HS-5 (cell line): ENCODE measurements at regions not wholly inside any gene's neighbourhood (a gene's known extent, or its start where the extent isn't known, plus 50 kb on each side); places are given as distances from the start of the nearest gene placed in this dataset.

ENCODE experiments used
- DNase-seq: peaks from one replicate; pipeline ENCODE4 v3.0.0-alpha.2; 2012; ENCODE audit warnings: low read depth

DNA sequence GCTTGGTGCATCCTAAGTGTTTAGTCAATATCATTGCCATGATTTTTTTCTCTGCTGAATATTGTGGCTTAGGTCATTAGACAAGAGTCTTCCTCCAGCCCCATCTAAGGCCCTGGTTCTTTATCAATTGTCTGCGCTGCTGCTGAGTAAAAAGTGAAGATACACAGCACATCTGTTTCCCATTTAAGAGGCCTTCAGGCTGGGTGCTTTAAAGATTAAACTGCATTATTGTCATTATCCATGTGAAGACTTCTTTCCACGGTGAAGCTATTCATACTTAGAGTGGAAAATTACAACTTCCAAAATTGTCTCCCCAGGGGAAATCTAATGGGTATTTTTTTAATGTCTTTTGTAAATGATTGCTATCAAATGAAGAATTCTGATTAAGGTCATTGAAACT, 719.8 kb upstream of the LRRC4C start:
- no peak for DNase-seq

- no peak for DNase-seq
Observed at GRCh38 chr11:42195289-42196013, 736.0 kb upstream of the LRRC4C start.

GRCh38 chr11:42200311-42200710, 740.9 kb upstream of the LRRC4C start:
- DNase-seq: no peak

- no peak for DNase-seq
Observed at GRCh38 chr11:42201603-42202148, 742.2 kb upstream of the LRRC4C start.

GRCh38 chr11:42205518-42205917, 746.1 kb upstream of the LRRC4C start:
- DNase-seq: no peak

DNA sequence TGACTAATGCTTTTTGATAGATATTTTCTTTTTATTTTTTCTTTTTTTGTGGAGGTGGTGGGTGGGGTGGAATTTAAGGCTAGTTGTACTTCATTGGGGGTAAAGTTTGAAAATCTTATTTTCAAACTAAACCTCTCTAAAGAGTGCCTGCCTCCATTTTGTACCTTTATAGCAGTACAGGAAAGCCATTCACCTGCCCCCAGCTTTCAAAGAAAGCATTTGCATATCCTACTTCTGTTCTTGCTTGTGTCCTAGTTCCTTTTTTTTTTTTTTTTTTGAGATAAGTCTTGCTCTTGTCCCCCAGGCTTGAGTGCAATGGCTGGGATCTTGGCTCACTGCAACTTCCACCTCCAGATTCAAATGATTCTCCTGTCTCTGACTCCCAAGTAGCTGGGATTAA, 766.2 kb upstream of the LRRC4C start:
- DNase-seq: no peak

DNA sequence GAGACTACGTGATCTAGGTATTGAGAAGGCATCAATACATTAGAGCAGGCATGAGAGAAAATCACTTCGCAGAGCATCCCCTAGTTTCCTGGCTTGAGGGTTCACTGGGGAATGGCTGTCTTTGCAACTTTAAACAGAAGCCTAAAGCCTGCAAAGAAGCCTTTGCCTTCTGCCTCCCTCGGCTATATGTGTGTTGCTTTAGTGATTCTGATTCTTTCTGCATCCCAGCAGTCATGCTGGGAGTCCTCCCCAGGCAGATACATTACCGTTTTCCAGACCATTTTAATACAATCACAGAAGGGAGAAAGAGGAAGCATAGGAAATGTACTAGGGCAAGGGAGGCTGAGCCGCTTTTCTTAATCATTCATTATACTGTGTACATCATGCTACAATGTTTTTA, 773.2 kb upstream of the LRRC4C start:
- no peak for DNase-seq

DNA sequence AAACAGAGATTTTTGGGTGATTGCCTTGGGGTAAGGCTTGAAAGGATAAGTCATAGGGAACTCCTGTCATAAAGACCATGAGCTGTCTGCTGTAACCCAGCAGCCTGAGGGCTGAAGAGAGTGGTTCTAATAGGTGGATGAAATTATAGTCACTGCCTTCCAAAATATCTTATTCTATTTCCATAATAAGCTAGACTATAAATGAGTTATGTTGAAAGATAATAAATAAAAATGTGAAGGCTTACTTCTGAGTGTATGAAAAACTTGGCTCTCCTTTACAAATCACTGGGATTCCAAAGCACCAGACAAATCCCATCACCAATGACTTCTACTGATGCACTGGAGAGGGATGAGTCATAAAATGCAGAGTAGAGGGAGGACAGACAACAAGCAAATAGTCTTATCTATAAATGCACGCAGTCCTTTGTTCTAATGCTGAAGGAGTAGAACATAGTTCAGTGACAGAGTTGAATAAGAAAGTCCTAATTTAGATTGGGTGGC, 775.0 kb upstream of the LRRC4C start:
- no peak for DNase-seq

DNA sequence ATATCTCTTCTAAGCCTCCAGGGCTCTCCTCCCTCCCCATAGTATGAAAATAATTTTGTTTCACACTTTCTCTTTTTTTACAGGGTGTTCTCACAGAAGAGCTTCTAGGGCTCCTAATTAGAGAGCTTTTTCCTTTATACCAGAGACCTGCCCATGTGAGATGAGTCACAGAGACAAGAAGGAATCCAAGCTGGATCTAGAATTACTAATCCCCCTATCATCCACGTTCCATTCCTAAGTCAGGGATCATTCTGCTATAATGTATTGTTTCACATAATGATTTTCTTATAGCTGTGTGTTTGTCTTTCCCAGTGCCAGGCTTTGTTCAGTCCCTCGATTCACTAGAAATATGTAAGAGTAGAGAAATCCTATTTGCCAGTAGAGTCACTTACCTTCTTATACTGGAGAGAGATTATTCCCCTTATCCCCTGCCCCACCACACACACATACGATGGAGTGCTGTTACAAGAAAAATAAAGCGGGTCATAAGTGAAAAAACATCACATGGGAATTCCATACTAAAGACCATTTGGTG, 778.3 kb upstream of the LRRC4C start:
- no peak for DNase-seq

DNA sequence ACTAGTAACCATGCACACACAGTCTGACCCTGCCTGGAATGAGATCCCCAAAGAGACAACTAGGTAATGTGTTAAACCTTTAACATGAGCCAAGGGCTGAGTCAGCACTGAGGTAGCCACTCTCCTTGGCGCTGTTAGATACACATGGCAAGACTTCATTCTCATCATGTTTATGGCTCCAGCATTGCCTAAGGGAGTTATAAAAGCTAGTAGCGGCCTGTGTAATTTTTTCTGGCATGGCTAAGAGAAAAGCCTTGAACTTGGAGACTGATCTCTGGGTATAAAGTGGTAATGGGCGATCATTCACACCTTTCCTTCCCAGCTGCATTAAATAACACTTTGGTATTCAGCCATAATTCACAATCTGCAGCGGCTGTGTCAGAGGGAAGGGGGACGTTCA, 779.7 kb upstream of the LRRC4C start:
- DNase-seq: no peak

- no peak for DNase-seq
Observed at GRCh38 chr11:42243385-42243784, 783.9 kb upstream of the LRRC4C start.

- DNase-seq: no peak
Observed at GRCh38 chr11:42244376-42244775, 784.9 kb upstream of the LRRC4C start.

GRCh38 chr11:42249401-42249800, 789.9 kb upstream of the LRRC4C start:
- DNase-seq: no peak

GRCh38 chr11:42249956-42250355, 790.5 kb upstream of the LRRC4C start:
- no peak for DNase-seq

DNA sequence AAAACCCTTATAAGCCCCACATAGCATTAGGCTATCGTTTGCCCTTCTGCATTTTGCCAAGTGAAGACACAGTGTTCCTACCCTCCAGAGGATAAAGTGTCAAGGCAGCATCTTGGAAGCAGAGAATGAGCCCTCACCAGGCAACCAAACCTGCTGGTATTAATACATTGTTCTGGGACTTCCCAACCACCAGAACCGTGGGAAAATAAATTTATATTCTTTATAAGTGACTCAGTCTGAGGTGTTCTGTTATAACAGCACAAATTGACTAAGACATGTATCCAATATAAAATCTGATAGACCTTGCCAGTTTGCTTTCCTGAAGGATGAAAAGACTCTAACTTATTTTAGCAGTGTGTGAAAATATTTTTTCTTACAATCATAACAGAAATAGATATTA, 792.5 kb upstream of the LRRC4C start:
- no peak for DNase-seq

GRCh38 chr11:42253156-42253555, 793.7 kb upstream of the LRRC4C start:
- no peak for DNase-seq

DNA sequence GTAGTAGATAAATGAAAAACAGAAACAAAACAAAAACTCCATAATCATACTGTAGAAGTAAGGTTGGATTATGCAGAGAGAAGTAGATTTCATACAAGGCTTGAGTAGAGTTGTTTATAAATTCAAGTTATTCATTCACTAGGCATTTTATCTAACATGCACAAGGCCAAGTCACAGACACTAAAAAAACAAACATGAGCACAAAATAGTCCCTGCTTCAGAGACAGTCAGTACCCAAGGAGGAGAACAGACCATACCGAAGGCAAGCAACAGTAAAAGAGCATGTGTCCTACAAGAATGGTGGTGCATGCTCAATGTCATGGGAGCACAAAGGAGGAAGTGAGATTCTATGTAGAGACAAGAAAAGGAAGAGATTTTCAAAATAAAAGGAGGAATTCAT, 796.5 kb upstream of the LRRC4C start:
- DNase-seq: no peak

DNA sequence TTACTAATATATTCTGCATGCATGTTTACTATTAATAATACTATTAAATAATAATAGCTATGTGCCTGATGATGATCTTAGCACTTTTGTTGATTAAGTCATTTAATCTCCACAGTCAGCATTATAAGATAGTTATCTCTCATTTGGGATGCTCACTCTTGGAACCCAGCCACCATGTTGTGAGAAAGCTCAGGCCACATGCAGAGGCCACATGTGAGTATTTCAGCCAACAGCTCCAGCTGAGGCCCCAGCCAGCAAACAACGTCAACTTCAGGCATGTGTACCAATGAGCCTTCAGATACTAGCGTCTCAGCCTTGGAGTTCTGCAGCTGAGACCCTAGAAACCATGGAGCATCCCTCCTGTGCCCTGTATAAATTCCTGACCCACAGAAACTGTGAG, 798.1 kb upstream of the LRRC4C start:
- no peak for DNase-seq

- DNase-seq: no peak
Observed at GRCh38 chr11:42265072-42265471, 805.6 kb upstream of the LRRC4C start.

DNA sequence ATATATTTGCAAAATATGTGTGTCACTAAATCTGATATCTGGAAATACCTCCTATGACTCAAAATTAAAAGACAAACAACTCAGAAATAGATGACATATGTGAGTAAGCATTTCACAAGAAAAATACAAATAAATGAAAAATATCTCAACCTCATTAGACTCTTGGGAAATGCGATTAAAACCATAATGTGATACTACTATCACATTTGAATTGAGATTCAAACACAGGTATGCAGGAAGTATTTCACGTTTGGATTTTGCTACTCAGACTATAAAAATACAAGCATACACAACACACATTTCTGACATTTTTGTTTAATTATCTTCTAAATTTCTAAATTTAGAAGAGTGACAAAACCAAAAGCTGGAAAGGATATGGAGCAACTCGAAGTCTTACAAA, 811.9 kb upstream of the LRRC4C start:
- DNase-seq: no peak

- DNase-seq: no peak
Observed at GRCh38 chr11:42273977-42274376, 814.5 kb upstream of the LRRC4C start.

GRCh38 chr11:42296910-42297309, 837.5 kb upstream of the LRRC4C start:
- DNase-seq: no peak

DNA sequence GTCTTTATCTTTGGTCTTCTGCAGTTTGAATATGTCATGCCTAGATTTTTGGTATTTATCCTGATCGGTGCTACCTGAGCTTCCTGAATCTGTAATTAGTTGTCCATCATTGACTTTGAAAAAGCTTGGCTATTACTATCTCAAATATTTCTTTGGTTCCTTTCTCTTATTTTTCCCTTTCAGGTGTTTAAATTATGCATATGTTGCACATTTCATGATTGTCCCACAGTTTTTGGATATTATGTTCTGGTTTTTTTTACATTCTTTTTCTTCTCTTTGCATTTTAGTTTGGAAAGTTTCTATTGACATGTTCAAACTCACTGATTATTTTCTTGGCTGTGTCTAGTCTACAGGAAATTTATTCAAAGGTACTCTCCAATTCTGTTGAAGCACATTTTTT, 840.3 kb upstream of the LRRC4C start:
- DNase-seq: no peak

- DNase-seq: no peak
Observed at GRCh38 chr11:42301777-42302176, 842.3 kb upstream of the LRRC4C start.
